ENCODE measurements at regions not wholly inside any gene's neighbourhood (a gene's known extent, or its start where the extent isn't known, plus 50 kb on each side); places are given as distances from the start of the nearest gene placed in this dataset.
"Not testable (repeated sequence)": the region's sequence is repeated elsewhere in the genome, so short reads cannot be mapped to it uniquely, and the experiment has no call there.

- H3K36me3 Mint-ChIP-seq (ENCODE audit: low read depth); H3K4me3 Mint-ChIP-seq; CTCF ChIA-PET; H3K9me3 Mint-ChIP-seq (ENCODE audit: low read depth); POLR2A ChIA-PET; H3K27me3 Mint-ChIP-seq; H3K27ac Mint-ChIP-seq; DNase-seq; H3K4me1 Mint-ChIP-seq; intact Hi-C loops (cut with DNase I, micrococcal nuclease); ATAC-seq: not testable (repeated sequence)
These were observed 126.4 kb downstream of the RBM46 start for GRCh38 chr4:154907345-154908045.

GRCh38 chr4:154908168-154908567, 127.1 kb downstream of the RBM46 start:
- peaks cover 3% of the 10 kb centered on the region for H3K9me3 Mint-ChIP-seq (ENCODE audit: low read depth)
- peaks cover 3% of the 10 kb centered on the region for H3K27me3 Mint-ChIP-seq
- ATAC-seq: no peak
- H3K4me1 Mint-ChIP-seq: no peaks in the 10 kb centered on the region
- H3K36me3 Mint-ChIP-seq (ENCODE audit: low read depth): no peaks in the 10 kb centered on the region
- H3K4me3 Mint-ChIP-seq: no peak overlapping the region
- H3K27ac Mint-ChIP-seq: no peak overlapping the region
- intact Hi-C loops (cut with DNase I, micrococcal nuclease): no loop called here
- ChIA-PET POLR2A (no interaction called here), CTCF (no interaction called here)
- no peak for DNase-seq

- Mint-ChIP-seq H3K27me3 (peaks cover under 1% of the 10 kb centered on the region), H3K36me3 (ENCODE audit: low read depth) (no peaks in the 10 kb centered on the region), H3K4me3 (no peak overlapping the region), H3K27ac (no peak overlapping the region), H3K9me3 (ENCODE audit: low read depth) (peaks cover 1% of the 10 kb centered on the region), H3K4me1 (no peaks in the 10 kb centered on the region)
- DNase-seq (no peak), ATAC-seq (no peak)
- ChIA-PET POLR2A (no interaction called here), CTCF (no interaction called here)
- intact Hi-C loops (cut with DNase I, micrococcal nuclease): no loop called here
These were observed 130.0 kb downstream of the RBM46 start for GRCh38 chr4:154911097-154911496.

- DNase-seq (no peak), ATAC-seq (no peak)
- no peak overlapping the region for H3K4me3 Mint-ChIP-seq
- no peaks in the 10 kb centered on the region for H3K4me1 Mint-ChIP-seq
- no peak overlapping the region for H3K27ac Mint-ChIP-seq
- ChIA-PET POLR2A (no interaction called here), CTCF (no interaction called here)
- intact Hi-C loops (cut with DNase I, micrococcal nuclease): no loop called here
- H3K36me3 Mint-ChIP-seq (ENCODE audit: low read depth): no peaks in the 10 kb centered on the region
- no peaks in the 10 kb centered on the region for H3K9me3 Mint-ChIP-seq (ENCODE audit: low read depth)
- H3K27me3 Mint-ChIP-seq: no peaks in the 10 kb centered on the region
These were observed 130.6 kb downstream of the RBM46 start for GRCh38 chr4:154911608-154912098.

- Mint-ChIP-seq H3K36me3 (ENCODE audit: low read depth) (no peaks in the 10 kb centered on the region), H3K9me3 (ENCODE audit: low read depth) (no peaks in the 10 kb centered on the region), H3K27ac (no peak overlapping the region), H3K27me3 (no peaks in the 10 kb centered on the region), H3K4me1 (no peaks in the 10 kb centered on the region), H3K4me3 (no peak overlapping the region)
- ChIA-PET POLR2A (no interaction called here), CTCF (interaction anchor here (1.1 kb wide), 1 partner anchor 9 kb away, joined by 3 read pairs; no protein-coding TSS in a partner anchor)
- DNase-seq (no peak), ATAC-seq (no peak)
- intact Hi-C loops (cut with DNase I, micrococcal nuclease): no loop called here
These were observed 135.0 kb downstream of the RBM46 start for GRCh38 chr4:154916068-154916467.

GRCh38 chr4:154927126-154927680, 146.1 kb downstream of the RBM46 start:
- no peaks in the 10 kb centered on the region for H3K4me1 Mint-ChIP-seq
- DNase-seq (no peak), ATAC-seq (no peak)
- H3K27me3 Mint-ChIP-seq: no peaks in the 10 kb centered on the region
- no peaks in the 10 kb centered on the region for H3K36me3 Mint-ChIP-seq (ENCODE audit: low read depth)
- intact Hi-C loops (cut with DNase I, micrococcal nuclease): no loop called here
- POLR2A ChIA-PET: no interaction called here
- H3K4me3 Mint-ChIP-seq: no peak overlapping the region
- H3K9me3 Mint-ChIP-seq (ENCODE audit: low read depth): peaks cover 11% of the 10 kb centered on the region
- CTCF ChIA-PET: interaction anchor here (1.3 kb wide), 2 partner anchors 9 to 14 kb away, joined by 4 read pairs; no protein-coding TSS in a partner anchor
- H3K27ac Mint-ChIP-seq: no peak overlapping the region

DNA sequence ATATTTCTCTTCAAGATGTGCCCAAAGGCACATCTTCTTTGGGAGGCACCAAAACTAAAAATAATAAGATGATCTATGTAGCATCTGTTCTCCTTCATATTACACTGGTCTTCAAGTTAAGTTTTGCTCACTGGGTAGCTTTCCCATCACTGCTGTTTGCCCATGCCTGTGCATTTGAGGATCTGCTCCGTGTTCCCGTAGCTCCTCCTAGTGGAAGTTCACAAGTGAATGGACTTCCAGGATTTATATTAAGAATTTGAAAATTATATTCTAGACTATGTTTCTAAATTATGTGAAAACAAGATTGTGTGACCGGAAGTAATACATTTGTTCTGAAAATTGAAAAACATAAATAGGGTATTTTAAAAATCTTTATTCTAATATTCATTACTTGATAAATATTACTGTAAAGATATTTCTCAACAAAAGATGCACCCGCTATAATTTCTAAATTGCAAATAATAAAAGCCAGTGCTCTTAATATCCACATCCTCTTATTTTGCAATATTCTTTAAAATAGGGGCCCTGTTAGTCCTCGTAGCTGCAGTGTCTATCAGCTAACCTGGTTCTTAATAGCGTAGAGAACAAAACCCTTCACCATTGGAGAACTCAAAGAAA, 147.7 kb downstream of the RBM46 start:
- no peaks in the 10 kb centered on the region for H3K27me3 Mint-ChIP-seq
- H3K4me1 Mint-ChIP-seq: no peaks in the 10 kb centered on the region
- intact Hi-C loops (cut with DNase I, micrococcal nuclease): no loop called here
- no peak overlapping the region for H3K4me3 Mint-ChIP-seq
- ChIA-PET CTCF (interaction anchor here (0.6 to 1.3 kb wide), 2 partner anchors 15 to 1029 kb away, joined by 3 to 4 read pairs; no protein-coding TSS in a partner anchor), POLR2A (no interaction called here)
- peaks cover 12% of the 10 kb centered on the region for H3K9me3 Mint-ChIP-seq (ENCODE audit: low read depth)
- H3K36me3 Mint-ChIP-seq (ENCODE audit: low read depth): no peaks in the 10 kb centered on the region
- ATAC-seq: no peak
- H3K27ac Mint-ChIP-seq: no peak overlapping the region
- no peak for DNase-seq

DNA sequence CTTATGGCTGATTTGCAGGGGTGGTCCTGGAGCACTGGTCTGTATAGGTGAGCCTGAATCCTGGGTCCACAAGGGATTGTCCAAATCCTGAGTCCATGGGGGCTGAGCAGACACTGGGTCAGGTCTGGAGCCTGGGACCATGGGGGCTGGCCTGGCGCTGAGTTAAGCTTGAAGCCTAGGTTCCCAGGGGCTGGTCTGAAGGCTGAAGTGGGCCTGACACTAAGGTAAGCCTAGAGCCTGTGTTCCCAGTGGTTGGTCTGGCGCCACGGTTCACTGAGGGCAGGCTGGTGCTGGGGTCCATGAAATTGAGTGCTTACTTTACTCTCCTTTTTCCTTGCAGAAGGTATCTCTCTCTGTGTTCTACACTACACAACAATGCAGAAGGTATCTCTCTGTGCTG, 155.8 kb downstream of the RBM46 start:
- Mint-ChIP-seq H3K9me3 (ENCODE audit: low read depth) (peaks cover 9% of the 10 kb centered on the region), H3K27me3 (peaks cover 2% of the 10 kb centered on the region), H3K27ac (no peak overlapping the region), H3K36me3 (ENCODE audit: low read depth) (no peaks in the 10 kb centered on the region), H3K4me3 (no peak overlapping the region), H3K4me1 (no peaks in the 10 kb centered on the region)
- CTCF ChIA-PET: interaction anchor here (0.7 kb wide), 1 partner anchor 115 kb away, joined by 4 read pairs; no protein-coding TSS in a partner anchor
- no peak for ATAC-seq
- intact Hi-C loops (cut with DNase I, micrococcal nuclease): no loop called here
- POLR2A ChIA-PET: no interaction called here
- DNase-seq: no peak

DNA sequence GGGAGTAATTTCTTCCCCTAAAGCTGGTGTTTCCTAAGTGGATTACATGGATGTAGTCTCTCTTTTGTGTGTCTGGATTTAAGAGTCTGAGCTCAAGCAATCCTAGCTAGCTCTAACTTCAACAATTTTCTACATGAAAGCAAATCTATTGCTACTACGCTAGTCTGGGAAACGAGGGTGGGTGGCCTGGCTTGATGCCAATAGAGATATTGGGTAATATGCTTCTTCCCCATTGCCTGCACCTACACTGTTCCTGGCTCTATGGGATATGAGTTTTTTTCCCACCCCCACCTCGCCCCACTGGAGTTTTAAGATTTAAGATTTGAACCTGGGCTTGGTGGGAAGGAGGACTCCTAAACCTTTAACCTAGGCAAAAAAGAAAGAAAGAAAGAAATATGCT, 158.8 kb downstream of the RBM46 start:
- DNase-seq (no peak), ATAC-seq (no peak)
- no peaks in the 10 kb centered on the region for H3K4me1 Mint-ChIP-seq
- H3K27me3 Mint-ChIP-seq: peaks cover 2% of the 10 kb centered on the region
- H3K4me3 Mint-ChIP-seq: no peak overlapping the region
- intact Hi-C loops (cut with DNase I, micrococcal nuclease): no loop called here
- ChIA-PET POLR2A (no interaction called here), CTCF (no interaction called here)
- H3K36me3 Mint-ChIP-seq (ENCODE audit: low read depth): no peaks in the 10 kb centered on the region
- H3K27ac Mint-ChIP-seq: no peak overlapping the region
- H3K9me3 Mint-ChIP-seq (ENCODE audit: low read depth): peaks cover 4% of the 10 kb centered on the region

GRCh38 chr4:154942176-154942575, 161.1 kb downstream of the RBM46 start:
- no peak for ATAC-seq
- DNase-seq: no peak
- ChIA-PET CTCF (interaction anchor here (0.6 kb wide), 1 partner anchor 10 kb away, joined by 3 read pairs; no protein-coding TSS in a partner anchor), POLR2A (no interaction called here)
- Mint-ChIP-seq H3K27me3 (peaks cover 2% of the 10 kb centered on the region), H3K9me3 (ENCODE audit: low read depth) (peaks cover 2% of the 10 kb centered on the region), H3K36me3 (ENCODE audit: low read depth) (no peaks in the 10 kb centered on the region), H3K27ac (no peak overlapping the region), H3K4me3 (no peak overlapping the region), H3K4me1 (no peaks in the 10 kb centered on the region)
- intact Hi-C loops (cut with DNase I, micrococcal nuclease): no loop called here

DNA sequence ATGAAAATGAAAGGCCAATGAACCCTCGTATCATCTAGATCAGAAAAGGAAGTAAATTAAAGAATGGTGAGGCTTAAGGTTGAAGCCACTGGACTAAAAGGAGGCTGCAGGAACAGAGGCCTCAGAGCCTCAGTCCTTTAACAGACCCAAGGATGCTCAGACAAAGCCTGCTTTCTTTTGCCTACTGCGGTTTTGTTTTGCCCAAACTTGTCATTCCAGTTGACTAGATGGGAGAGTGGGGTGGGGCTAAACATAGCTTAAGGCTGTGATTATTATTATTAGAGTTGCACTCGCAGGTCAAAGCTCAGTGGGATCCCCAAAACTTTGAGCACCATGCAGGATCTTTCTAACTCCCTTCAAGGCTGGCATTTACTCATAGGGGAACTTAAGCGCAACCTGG, 163.9 kb downstream of the RBM46 start:
- DNase-seq: no peak
- Mint-ChIP-seq H3K27me3 (no peaks in the 10 kb centered on the region), H3K9me3 (ENCODE audit: low read depth) (peaks cover 1% of the 10 kb centered on the region), H3K4me3 (no peak overlapping the region), H3K27ac (no peak overlapping the region), H3K4me1 (no peaks in the 10 kb centered on the region), H3K36me3 (ENCODE audit: low read depth) (no peaks in the 10 kb centered on the region)
- intact Hi-C loops (cut with DNase I, micrococcal nuclease): no loop called here
- ChIA-PET POLR2A (no interaction called here), CTCF (no interaction called here)
- ATAC-seq: no peak

- POLR2A ChIA-PET: no interaction called here
- Mint-ChIP-seq H3K36me3 (ENCODE audit: low read depth) (no peaks in the 10 kb centered on the region), H3K27ac (no peak overlapping the region), H3K9me3 (ENCODE audit: low read depth) (peaks cover 3% of the 10 kb centered on the region), H3K27me3 (no peaks in the 10 kb centered on the region), H3K4me3 (no peak overlapping the region), H3K4me1 (no peaks in the 10 kb centered on the region)
- intact Hi-C loops (cut with DNase I, micrococcal nuclease): no loop called here
- CTCF ChIA-PET: no interaction called here
- ATAC-seq (no peak), DNase-seq (no peak)
These were observed 165.0 kb downstream of the RBM46 start for GRCh38 chr4:154946113-154946512.

Measured in activated CD4-positive, alpha-beta T cell treated with anti-CD3 and anti-CD28 coated beads for 36 hours (primary cell).